DND-41 (cell line): ENCODE measurements at regions not wholly inside any gene's neighbourhood (a gene's known extent, or its start where the extent isn't known, plus 50 kb on each side); places are given as distances from the start of the nearest gene placed in this dataset.

ENCODE experiments used
- ATAC-seq: fragments of 200-7000 bp; cut with Tn5 transposase; 3 replicates; pipeline ENCODE4 v1.9.1; 2021; ENCODE audit warnings: low read depth; ENCODE audit not compliant: insufficient read depth
- DNase-seq: peaks from one replicate; pipeline ENCODE4 v3.0.0-alpha.2; 2020
- H2AFZ ChIP-seq: 2 replicates; pipeline ENCODE4 v1.6.0; 2012; ENCODE audit warnings: low read depth, low read length
- H3K27ac ChIP-seq: 2 replicates; pipeline ENCODE4 v1.5.1; 2012; ENCODE audit warnings: low read length, inconsistent platforms
- H3K27me3 ChIP-seq: fragments of 200-600 bp; sonication (generic); 2 replicates; pipeline ENCODE4 v1.6.0; 2012; ENCODE audit warnings: low read length, mild to moderate bottlenecking, inconsistent platforms; ENCODE audit not compliant: insufficient read depth, poor library complexity
- H3K36me3 ChIP-seq: 2 replicates; pipeline ENCODE4 v1.5.1; 2012; ENCODE audit warnings: low read length, inconsistent platforms; ENCODE audit not compliant: insufficient read depth
- H3K4me1 ChIP-seq: 2 replicates; pipeline ENCODE4 v1.5.1; 2012; ENCODE audit warnings: mild to moderate bottlenecking, low read length; ENCODE audit not compliant: insufficient read depth
- H3K4me2 ChIP-seq: 2 replicates; pipeline ENCODE4 v1.6.0; 2012; ENCODE audit warnings: mild to moderate bottlenecking, moderate library complexity, low read length, inconsistent platforms; ENCODE audit not compliant: insufficient read depth
- H3K4me3 ChIP-seq, 2 experiments: fragments of 200-600 bp in 1 of 2; shearing (Covaris generic) in 1 of 2; 2 replicates each; pipeline ENCODE4 v1.5.1; 2012 to 2016; ENCODE audit warnings: inconsistent platforms in 2 of 2, low read length in 2 of 2, mild to moderate bottlenecking in 2 of 2, low read depth in 1 of 2, moderate library complexity in 1 of 2
- H3K79me2 ChIP-seq: 2 replicates; pipeline ENCODE4 v1.6.0; 2012; ENCODE audit warnings: low read length, inconsistent platforms; ENCODE audit not compliant: insufficient read depth
- H3K9ac ChIP-seq: 2 replicates; pipeline ENCODE4 v1.6.0; 2012; ENCODE audit warnings: low read depth, mild to moderate bottlenecking, inconsistent platforms, low read length, moderate library complexity
- H3K9me3 ChIP-seq: 2 replicates; pipeline ENCODE4 v1.5.1; 2012; ENCODE audit warnings: low read length, moderate library complexity, mild to moderate bottlenecking, inconsistent platforms; ENCODE audit not compliant: insufficient read depth, severe bottlenecking
- H4K20me1 ChIP-seq: 2 replicates; pipeline ENCODE4 v1.6.0; 2012; ENCODE audit warnings: low read length; ENCODE audit not compliant: insufficient read depth
- EZH2 ChIP-seq: IDR thresholded peaks from 3 replicates; pipeline ENCODE4 v1.6.1; 2012; ENCODE audit warnings: borderline replicate concordance, low read depth, mild to moderate bottlenecking, moderate library complexity, low read length, inconsistent platforms; ENCODE audit not compliant: severe bottlenecking
- TF ChIP-seq, protein P1 (sequence below): IDR thresholded peaks from 2 replicates; pipeline ENCODE4 v1.5.1; 2012; ENCODE audit warnings: borderline replicate concordance, low read length, moderate library complexity, mild to moderate bottlenecking; ENCODE audit not compliant: poor library complexity, severe bottlenecking; ENCODE audit errors: extremely low read depth

DNA sequence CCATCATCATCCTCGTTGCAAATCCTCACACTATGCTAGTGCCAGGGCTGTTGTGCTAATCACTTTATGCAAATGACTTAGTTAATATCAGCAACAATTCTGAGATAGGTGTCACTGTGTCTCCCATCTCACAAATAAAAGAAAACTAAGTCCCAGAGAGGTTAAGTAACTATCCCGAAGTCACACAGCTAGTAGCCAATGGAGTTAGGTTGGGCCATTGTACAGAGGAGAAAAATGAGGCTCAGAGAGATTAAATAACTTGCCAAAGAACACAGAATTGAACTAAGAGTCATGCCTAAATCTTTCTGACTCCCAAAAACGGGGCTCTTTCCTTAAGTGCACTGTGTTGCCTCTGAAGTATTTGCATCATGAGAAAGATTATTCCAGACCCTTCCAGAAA, 146.4 kb downstream of the MIS18A start:
- DNase-seq: no peak
- Histone ChIP-seq H3K79me2 (no peaks in the 10 kb centered on the region), H3K27me3 (no peaks in the 10 kb centered on the region), H3K4me3 (no peak overlapping the region), H3K9me3 (no peaks in the 10 kb centered on the region), H2AFZ (no peak overlapping the region), H3K4me1 (no peaks in the 10 kb centered on the region), H3K9ac (no peak overlapping the region), H3K36me3 (no peaks in the 10 kb centered on the region), H3K27ac (no peak overlapping the region), H3K4me2 (no peak overlapping the region), H4K20me1 (no peaks in the 10 kb centered on the region)
- ATAC-seq: no peak
- TF ChIP-seq, protein P1, sequence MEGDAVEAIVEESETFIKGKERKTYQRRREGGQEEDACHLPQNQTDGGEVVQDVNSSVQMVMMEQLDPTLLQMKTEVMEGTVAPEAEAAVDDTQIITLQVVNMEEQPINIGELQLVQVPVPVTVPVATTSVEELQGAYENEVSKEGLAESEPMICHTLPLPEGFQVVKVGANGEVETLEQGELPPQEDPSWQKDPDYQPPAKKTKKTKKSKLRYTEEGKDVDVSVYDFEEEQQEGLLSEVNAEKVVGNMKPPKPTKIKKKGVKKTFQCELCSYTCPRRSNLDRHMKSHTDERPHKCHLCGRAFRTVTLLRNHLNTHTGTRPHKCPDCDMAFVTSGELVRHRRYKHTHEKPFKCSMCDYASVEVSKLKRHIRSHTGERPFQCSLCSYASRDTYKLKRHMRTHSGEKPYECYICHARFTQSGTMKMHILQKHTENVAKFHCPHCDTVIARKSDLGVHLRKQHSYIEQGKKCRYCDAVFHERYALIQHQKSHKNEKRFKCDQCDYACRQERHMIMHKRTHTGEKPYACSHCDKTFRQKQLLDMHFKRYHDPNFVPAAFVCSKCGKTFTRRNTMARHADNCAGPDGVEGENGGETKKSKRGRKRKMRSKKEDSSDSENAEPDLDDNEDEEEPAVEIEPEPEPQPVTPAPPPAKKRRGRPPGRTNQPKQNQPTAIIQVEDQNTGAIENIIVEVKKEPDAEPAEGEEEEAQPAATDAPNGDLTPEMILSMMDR: no peak
- TF ChIP-seq EZH2: no peak

DNA sequence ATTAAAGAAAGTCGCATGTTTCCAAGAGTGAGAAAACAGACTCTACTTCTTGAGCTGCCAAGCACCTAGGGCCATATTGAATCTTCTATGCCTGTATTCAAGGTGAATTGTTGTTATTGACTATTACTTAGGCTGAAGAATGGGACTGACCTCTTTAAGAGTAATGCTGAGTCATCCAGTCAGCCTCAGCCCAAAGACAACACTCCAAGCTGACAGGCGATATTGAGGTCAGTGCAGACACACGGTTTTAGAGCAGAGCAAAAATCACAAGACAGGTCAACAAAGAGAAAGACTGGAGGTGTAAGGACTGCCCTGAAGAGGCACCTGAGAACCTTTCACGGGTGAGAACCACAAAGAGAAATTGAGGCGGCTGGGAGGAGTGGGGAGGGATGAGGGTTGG, 146.9 kb downstream of the MIS18A start:
- H2AFZ ChIP-seq: no peak overlapping the region
- H3K27ac ChIP-seq: no peak overlapping the region
- no peaks in the 10 kb centered on the region for H3K9me3 ChIP-seq
- H3K27me3 ChIP-seq: peaks cover 1% of the 10 kb centered on the region
- H3K4me1 ChIP-seq: no peaks in the 10 kb centered on the region
- no peaks in the 10 kb centered on the region for H3K36me3 ChIP-seq
- no peak for DNase-seq
- no peak overlapping the region for H3K4me3 ChIP-seq
- H3K79me2 ChIP-seq: no peaks in the 10 kb centered on the region
- no peak overlapping the region for H3K9ac ChIP-seq
- no peaks in the 10 kb centered on the region for H4K20me1 ChIP-seq
- H3K4me2 ChIP-seq: no peak overlapping the region
- TF ChIP-seq EZH2: no peak
- TF ChIP-seq, protein P1: no peak
- ATAC-seq: no peak

DNA sequence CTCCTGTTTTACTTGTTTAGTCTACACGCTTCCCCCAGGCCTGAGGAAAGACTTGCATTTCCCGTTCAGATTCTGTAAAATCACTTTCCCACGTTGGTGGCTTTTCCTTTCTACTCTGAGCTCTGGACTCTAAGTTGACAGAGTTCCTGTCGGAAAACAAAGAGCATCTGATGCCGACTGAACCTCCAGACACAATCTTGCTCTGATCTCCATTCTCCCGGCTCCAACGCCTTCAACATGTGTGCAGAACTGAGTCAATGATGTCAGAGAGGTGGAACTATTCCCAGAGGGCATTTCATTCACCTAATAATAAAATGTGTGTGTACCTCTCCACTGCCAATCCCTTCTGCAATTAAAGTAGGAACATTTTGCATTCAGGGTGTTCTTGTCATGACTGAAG, 147.7 kb downstream of the MIS18A start:
- Histone ChIP-seq H3K4me1 (no peaks in the 10 kb centered on the region), H3K27ac (no peak overlapping the region), H3K36me3 (no peaks in the 10 kb centered on the region), H3K9ac (no peak overlapping the region), H3K79me2 (no peaks in the 10 kb centered on the region), H3K4me2 (no peak overlapping the region), H3K9me3 (no peaks in the 10 kb centered on the region), H3K4me3 (no peak overlapping the region), H4K20me1 (no peaks in the 10 kb centered on the region), H2AFZ (no peak overlapping the region), H3K27me3 (peaks cover 2% of the 10 kb centered on the region)
- DNase-seq: no peak
- no peak for ATAC-seq
- TF ChIP-seq, protein P1: no peak
- no peak for TF ChIP-seq EZH2
